GM23338 (cell line): ENCODE measurements at regions not wholly inside any gene's neighbourhood (a gene's known extent, or its start where the extent isn't known, plus 50 kb on each side); places are given as distances from the start of the nearest gene placed in this dataset.

Source experiments
- ATAC-seq: fragments of 200-7000 bp; cut with Tn5 transposase; 3 replicates; pipeline ENCODE4 v1.9.1; 2020
- DNase-seq: peaks from one replicate; pipeline ENCODE4 v3.0.0-alpha.2; 2015; ENCODE audit warnings: low spot score
- H2AFZ ChIP-seq: fragments of 200-600 bp; sonication (generic); 2 replicates; pipeline ENCODE4 v1.8.0; 2016; ENCODE audit warnings: antibody characterized with exemption, mild to moderate bottlenecking, moderate library complexity
- H3F3A ChIP-seq: fragments of 200-600 bp; sonication (generic); replicated peaks from 2 replicates; pipeline ENCODE4 v1.8.0; 2017; ENCODE audit warnings: antibody characterized with exemption, mixed run types, low read depth
- H3K27ac ChIP-seq: fragments of 200-600 bp; sonication (generic); 2 replicates; pipeline ENCODE4 v1.6.1; 2016; ENCODE audit warnings: low read depth
- H3K27me3 ChIP-seq: fragments of 200-600 bp; sonication (generic); 2 replicates; pipeline ENCODE4 v1.8.0; 2016; ENCODE audit warnings: mild to moderate bottlenecking, mixed run types, moderate library complexity; ENCODE audit not compliant: insufficient read depth
- H3K36me3 ChIP-seq: fragments of 200-600 bp; sonication (generic); 2 replicates; pipeline ENCODE4 v1.8.0; 2016; ENCODE audit warnings: mild to moderate bottlenecking; ENCODE audit not compliant: insufficient read depth
- H3K4me1 ChIP-seq: fragments of 200-600 bp; sonication (generic); 2 replicates; pipeline ENCODE4 v1.8.0; 2016; ENCODE audit warnings: mild to moderate bottlenecking, moderate library complexity; ENCODE audit not compliant: insufficient read depth
- H3K4me2 ChIP-seq: fragments of 200-600 bp; sonication (generic); 2 replicates; pipeline ENCODE4 v1.7.1; 2017; ENCODE audit warnings: mixed run types
- H3K4me3 ChIP-seq: fragments of 200-600 bp; sonication (generic); 2 replicates; pipeline ENCODE4 v1.6.1; 2016; ENCODE audit warnings: mixed run types
- H3K79me2 ChIP-seq: fragments of 200-600 bp; sonication (generic); replicated peaks from 2 replicates; pipeline ENCODE4 v1.8.0; 2017; ENCODE audit warnings: mild to moderate bottlenecking; ENCODE audit not compliant: insufficient read depth
- H3K9me2 ChIP-seq: fragments of 200-600 bp; sonication (generic); 2 replicates; pipeline ENCODE4 v1.8.0; 2017; ENCODE audit not compliant: insufficient read depth
- H4K20me1 ChIP-seq: fragments of 200-600 bp; sonication (generic); replicated peaks from 2 replicates; pipeline ENCODE4 v1.8.0; 2017; ENCODE audit warnings: mild to moderate bottlenecking; ENCODE audit not compliant: insufficient read depth
- H3K27ac Mint-ChIP-seq: 2 replicates; pipeline ENCODE4 v1.8.0; 2020; ENCODE audit warnings: inconsistent platforms, mild to moderate bottlenecking, moderate library complexity, mixed read lengths
- H3K27me3 Mint-ChIP-seq: 3 replicates; pipeline ENCODE4 v1.8.0; 2022; ENCODE audit warnings: low read depth, mild to moderate bottlenecking, moderate library complexity, mixed read lengths, inconsistent platforms; ENCODE audit not compliant: insufficient read depth, poor library complexity
- H3K36me3 Mint-ChIP-seq: 3 replicates; pipeline ENCODE4 v1.8.0; 2021; ENCODE audit warnings: low read depth, mild to moderate bottlenecking, inconsistent platforms, moderate library complexity, mixed read lengths
- H3K4me1 Mint-ChIP-seq: 3 replicates; pipeline ENCODE4 v1.8.0; 2020; ENCODE audit warnings: mild to moderate bottlenecking, inconsistent platforms, mixed read lengths
- H3K4me3 Mint-ChIP-seq: 3 replicates; pipeline ENCODE4 v1.8.0; 2021; ENCODE audit warnings: moderate library complexity, mild to moderate bottlenecking, inconsistent platforms, mixed read lengths
- H3K9me3 Mint-ChIP-seq: 3 replicates; pipeline ENCODE4 v1.8.0; 2020; ENCODE audit warnings: moderate library complexity, mild to moderate bottlenecking, inconsistent platforms, mixed read lengths
- CREB1 ChIP-seq: fragments of 250-450 bp; sonication (Bioruptor Pico); IDR thresholded peaks from 2 replicates; pipeline ENCODE4 v1.5.0; 2020; ENCODE audit warnings: low read depth, mild to moderate bottlenecking, moderate library complexity
- CTCF ChIP-seq, 2 experiments: fragments of 200-600 bp in 1 of 2; sonication (generic) in 1 of 2; conservative IDR thresholded peaks; 2 replicates each; pipeline versions ENCODE4 v1.5.1 to v1.6.1; 2016 to 2017; ENCODE audit warnings: antibody characterized with exemption in 2 of 2, low read depth in 2 of 2, mild to moderate bottlenecking in 2 of 2, moderate library complexity in 1 of 2
- ETS1 ChIP-seq: IDR thresholded peaks from 2 replicates; pipeline ENCODE4 v1.6.1; 2016; ENCODE audit warnings: antibody characterized with exemption
- JUNB ChIP-seq: IDR thresholded peaks from one replicate; pipeline ENCODE4 v1.6.1; 2016; ENCODE audit warnings: antibody characterized with exemption; ENCODE audit not compliant: unreplicated experiment
- REST ChIP-seq: IDR thresholded peaks from one replicate; pipeline ENCODE4 v1.6.1; 2018; ENCODE audit warnings: antibody characterized with exemption; ENCODE audit not compliant: unreplicated experiment
- STAT1 ChIP-seq: IDR thresholded peaks from one replicate; pipeline ENCODE4 v1.6.1; 2016; ENCODE audit warnings: antibody characterized with exemption; ENCODE audit not compliant: unreplicated experiment
- ZNF114 ChIP-seq: fragments of 250-450 bp; sonication (Bioruptor Pico); IDR thresholded peaks from 2 replicates; pipeline ENCODE4 v1.5.0; 2020; ENCODE audit warnings: mild to moderate bottlenecking, moderate library complexity
- ZNF331 ChIP-seq: fragments of 250-450 bp; sonication (Bioruptor Pico); IDR thresholded peaks from 2 replicates; pipeline ENCODE4 v1.5.0; 2020; ENCODE audit warnings: low read depth, mild to moderate bottlenecking, moderate library complexity
- ZNF462 ChIP-seq: fragments of 250-450 bp; sonication (Bioruptor Pico); IDR thresholded peaks from 2 replicates; pipeline ENCODE4 v1.5.0; 2020; ENCODE audit warnings: mild to moderate bottlenecking, moderate library complexity

- no peak for TF ChIP-seq CTCF (conservative IDR thresholded peaks at IDR 0.05; ENCODE audit: low read depth in 2 of 2)
- no peak for TF ChIP-seq JUNB
- TF ChIP-seq REST: no peak
- TF ChIP-seq CREB1 (CRISPR knock-in tag): no peak
Observed at GRCh38 chr1:71193153-71193552, 112.3 kb upstream of the ZRANB2 start (continued).

- Mint-ChIP-seq H3K4me3 (no peak overlapping the region), H3K9me3 (peaks cover 4% of the 10 kb centered on the region; the same call in 1 of the 3 replicates), H3K27ac (no peak overlapping the region), H3K27me3 (no peaks in the 10 kb centered on the region), H3K4me1 (no peaks in the 10 kb centered on the region), H3K36me3 (no peaks in the 10 kb centered on the region)
- Histone ChIP-seq H3K4me2 (no peak overlapping the region), H3K27me3 (no peaks in the 10 kb centered on the region), H3K9me2 (no peaks in the 10 kb centered on the region), H4K20me1 (no peaks in the 10 kb centered on the region), H2AFZ (no peak overlapping the region), H3K4me3 (no peak overlapping the region), H3K36me3 (no peaks in the 10 kb centered on the region), H3K79me2 (no peaks in the 10 kb centered on the region), H3K27ac (no peak overlapping the region), H3K4me1 (no peaks in the 10 kb centered on the region), H3F3A (no peaks in the 10 kb centered on the region)
- ATAC-seq: no peak
- DNase-seq: no peak
- TF ChIP-seq ETS1 (no peak), REST (no peak), ZNF462 (CRISPR knock-in tag) (no peak), ZNF114 (CRISPR knock-in tag) (no peak), CREB1 (CRISPR knock-in tag) (no peak), ZNF331 (no peak), STAT1 (no peak)
Observed at GRCh38 chr1:71191520-71191919, 110.7 kb upstream of the ZRANB2 start.
